ENCODE measurements at regions not wholly inside any gene's neighbourhood (a gene's known extent, or its start where the extent isn't known, plus 50 kb on each side); places are given as distances from the start of the nearest gene placed in this dataset.

DNA sequence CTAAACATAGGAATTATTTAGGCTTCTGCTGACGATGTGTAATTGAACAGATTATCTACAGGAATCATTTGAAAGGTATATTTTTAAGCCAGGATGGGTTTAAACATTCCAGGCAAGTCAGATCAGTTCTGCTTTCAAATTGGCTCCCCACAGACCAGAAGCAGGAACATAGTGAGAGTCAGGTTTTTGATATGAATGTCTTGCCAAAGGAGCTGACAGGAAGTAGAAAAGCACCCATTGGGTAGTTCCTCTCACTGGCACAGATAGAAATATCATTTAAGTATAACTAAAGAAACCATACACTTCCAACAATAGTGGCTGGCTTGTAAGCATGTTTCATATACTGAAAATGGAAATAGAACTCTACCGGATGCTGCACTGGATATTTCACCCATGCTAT, 95.2 kb downstream of the CLDN1 start:
- no peak for TF ChIP-seq CTCF (IDR thresholded peaks at IDR 0.05; ENCODE audit: low read depth, low read length, missing control alignments)
- no peak overlapping the region for H3K4me3 ChIP-seq (replicated peaks; ENCODE audit: low read depth, low read length)
- DNase-seq (ENCODE audit: extremely low read depth, low read depth): no peak

DNA sequence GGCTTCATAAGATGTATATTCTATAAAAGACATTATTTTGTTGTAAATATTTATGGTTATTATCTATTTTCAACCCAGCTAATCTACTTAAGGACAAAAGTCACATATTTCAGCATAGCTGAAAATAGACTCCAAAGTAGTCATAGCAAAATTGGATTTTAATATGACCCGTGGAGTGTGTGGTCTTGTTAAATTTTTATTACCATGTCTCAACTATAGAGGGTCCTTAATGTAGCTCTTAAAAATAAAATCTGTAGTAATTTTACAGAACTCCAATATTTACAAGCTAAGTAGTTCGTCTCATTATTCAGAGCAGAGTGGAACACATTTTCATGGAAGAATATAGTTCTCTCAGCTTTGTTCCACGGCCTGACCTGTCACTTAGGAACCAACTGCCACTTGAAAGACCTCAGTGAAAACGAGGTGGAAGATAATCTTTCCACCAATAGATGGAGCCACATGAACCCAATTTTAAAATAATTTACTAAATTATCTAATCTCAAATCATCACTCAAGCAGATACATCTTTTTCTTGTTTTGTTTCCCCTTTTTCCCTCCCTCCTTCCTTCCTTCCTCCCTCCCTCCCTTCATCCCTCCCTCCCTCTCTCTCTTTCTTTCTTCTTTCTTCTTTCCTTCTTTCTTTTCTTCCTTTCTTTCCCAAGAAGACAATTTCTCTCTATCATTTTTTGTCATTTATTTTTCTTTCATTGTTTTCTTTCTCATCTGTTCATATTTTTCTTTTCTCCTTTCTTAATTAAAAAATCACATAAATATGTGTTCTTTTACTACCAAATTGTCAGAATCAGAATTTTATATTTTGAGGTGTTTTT, 97.2 kb downstream of the CLDN1 start:
- DNase-seq (ENCODE audit: extremely low read depth, low read depth): no peak
- TF ChIP-seq CTCF (IDR thresholded peaks at IDR 0.05; ENCODE audit: low read depth, low read length, missing control alignments): peak; percentile 40
- no peak overlapping the region for H3K4me3 ChIP-seq (replicated peaks; ENCODE audit: low read depth, low read length)

GRCh38 chr3:190224456-190224855, 97.8 kb downstream of the CLDN1 start:
- DNase-seq (ENCODE audit: extremely low read depth, low read depth): no peak
- no peak for TF ChIP-seq CTCF (IDR thresholded peaks at IDR 0.05; ENCODE audit: low read depth, low read length, missing control alignments)
- no peak overlapping the region for H3K4me3 ChIP-seq (replicated peaks; ENCODE audit: low read depth, low read length)

- no peak for DNase-seq (ENCODE audit: extremely low read depth, low read depth)
Measured at GRCh38 chr3:190222916-190223315, 99.3 kb downstream of the CLDN1 start.

DNA sequence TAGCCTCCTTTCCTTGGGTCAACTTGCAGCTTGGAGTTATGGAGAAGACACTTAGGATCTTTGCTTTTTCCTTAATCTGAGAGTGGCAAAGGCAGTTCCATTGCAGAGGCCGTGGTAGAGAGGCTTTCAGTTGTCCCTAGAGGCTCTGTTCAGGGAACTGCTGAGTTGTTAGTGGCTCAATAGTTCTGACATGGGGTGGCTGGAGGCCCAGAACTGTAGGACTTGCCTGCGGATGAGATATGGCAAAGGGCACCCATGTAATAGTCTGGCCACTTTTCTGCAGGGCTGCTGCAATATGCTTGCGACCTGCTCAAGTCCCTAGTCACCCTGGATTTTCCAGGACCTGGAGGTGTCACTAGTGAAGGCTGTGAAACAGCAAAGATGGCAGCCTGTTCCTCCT, 99.9 kb downstream of the CLDN1 start:
- DNase-seq (ENCODE audit: extremely low read depth, low read depth): no peak
- TF ChIP-seq CTCF (IDR thresholded peaks at IDR 0.05; ENCODE audit: low read depth, low read length, missing control alignments): no peak
- H3K4me3 ChIP-seq (replicated peaks; ENCODE audit: low read depth, low read length): no peak overlapping the region

More at GRCh38 chr3:190222916-190223315, 99.3 kb downstream of the CLDN1 start:
- TF ChIP-seq CTCF (IDR thresholded peaks at IDR 0.05; ENCODE audit: low read depth, low read length, missing control alignments): no peak
- H3K4me3 ChIP-seq (replicated peaks; ENCODE audit: low read depth, low read length): no peak overlapping the region

DNA sequence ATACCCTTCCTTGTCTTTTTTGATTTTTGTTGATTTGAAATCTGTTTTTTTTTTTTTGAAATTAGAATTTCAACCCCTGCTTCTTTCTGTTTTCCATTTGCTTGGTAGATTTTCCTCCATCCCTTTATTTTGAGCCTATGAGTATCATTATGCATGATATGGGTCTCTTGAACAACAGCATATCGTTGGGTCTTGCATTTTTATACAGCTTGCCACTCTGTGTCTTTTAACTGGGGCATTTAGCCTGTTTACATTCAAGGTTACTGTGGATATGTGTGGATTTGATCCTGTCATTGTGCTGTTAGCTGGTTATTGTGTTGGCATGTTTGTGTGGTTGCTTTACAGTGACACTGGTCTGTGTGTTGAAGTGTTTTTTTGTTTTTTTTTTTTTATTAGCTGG, 99.7 kb upstream of the P3H2 start:
- no peak for TF ChIP-seq CTCF (IDR thresholded peaks at IDR 0.05; ENCODE audit: low read depth, low read length, missing control alignments)
- no peak overlapping the region for H3K4me3 ChIP-seq (replicated peaks; ENCODE audit: low read depth, low read length)
- no peak for DNase-seq (ENCODE audit: extremely low read depth, low read depth)
